ENCODE measurements at regions not wholly inside any gene's neighbourhood (a gene's known extent, or its start where the extent isn't known, plus 50 kb on each side); places are given as distances from the start of the nearest gene placed in this dataset.
A peak's percentile ranks its signal among the peaks of the same experiment; 100 is the strongest.

GRCh38 chr2:104416339-104417000 is 437.4 kb upstream of the POU3F3 start:
- DNase-seq = no peak

- DNase-seq = no peak
Measured at GRCh38 chr2:104420420-104420819, 433.5 kb upstream of the POU3F3 start.

GRCh38 chr2:104420953-104421352 is 433.0 kb upstream of the POU3F3 start:
- no peak for DNase-seq

GRCh38 chr2:104425850-104426595 is 427.9 kb upstream of the POU3F3 start:
- no peak for DNase-seq

GRCh38 chr2:104428155-104428554 is 425.8 kb upstream of the POU3F3 start:
- no peak for DNase-seq

GRCh38 chr2:104429639-104430358 is 424.1 kb upstream of the POU3F3 start:
- DNase-seq = no peak

GRCh38 chr2:104430359-104430740 is 423.6 kb upstream of the POU3F3 start:
- DNase-seq = no peak

GRCh38 chr2:104430852-104431251 is 423.1 kb upstream of the POU3F3 start:
- no peak for DNase-seq

GRCh38 chr2:104431701-104432121 is 422.2 kb upstream of the POU3F3 start:
- DNase-seq = no peak

- no peak for DNase-seq
Measured at GRCh38 chr2:104432401-104432800, 421.5 kb upstream of the POU3F3 start.

GRCh38 chr2:104432991-104433390 is 420.9 kb upstream of the POU3F3 start:
- no peak for DNase-seq

GRCh38 chr2:104433657-104434056 is 420.3 kb upstream of the POU3F3 start:
- no peak for DNase-seq

GRCh38 chr2:104434318-104434792 is 419.6 kb upstream of the POU3F3 start:
- peak; percentile 25 for DNase-seq

- no peak for DNase-seq
Measured at GRCh38 chr2:104434966-104435365, 418.9 kb upstream of the POU3F3 start.

GRCh38 chr2:104438481-104438880 is 415.4 kb upstream of the POU3F3 start:
- DNase-seq = no peak

GRCh38 chr2:104443145-104443544 is 410.8 kb upstream of the POU3F3 start:
- no peak for DNase-seq

GRCh38 chr2:104444392-104444791 is 409.5 kb upstream of the POU3F3 start:
- no peak for DNase-seq

GRCh38 chr2:104444889-104445288 is 409.0 kb upstream of the POU3F3 start:
- DNase-seq = no peak

- no peak for DNase-seq
Measured at GRCh38 chr2:104447831-104448434, 406.0 kb upstream of the POU3F3 start.

GRCh38 chr2:104448661-104449440 is 405.1 kb upstream of the POU3F3 start:
- DNase-seq = no peak

- no peak for DNase-seq
Measured at GRCh38 chr2:104452558-104452957, 401.4 kb upstream of the POU3F3 start.

GRCh38 chr2:104462731-104463130 is 391.2 kb upstream of the POU3F3 start:
- DNase-seq = no peak

Measured in femur (tissue), 1 donor.